G401.6 (cell line): ENCODE measurements at regions not wholly inside any gene's neighbourhood (a gene's known extent, or its start where the extent isn't known, plus 50 kb on each side); places are given as distances from the start of the nearest gene placed in this dataset.
"Not testable (repeated sequence)": the region's sequence is repeated elsewhere in the genome, so short reads cannot be mapped to it uniquely, and the experiment has no call there.

Experiments
- FAIRE-seq: peaks from 2 replicates; lab custom pipeline; 2012; peaks lifted over from hg19 to GRCh38; lab: Jason Lieb, UNC

DNA sequence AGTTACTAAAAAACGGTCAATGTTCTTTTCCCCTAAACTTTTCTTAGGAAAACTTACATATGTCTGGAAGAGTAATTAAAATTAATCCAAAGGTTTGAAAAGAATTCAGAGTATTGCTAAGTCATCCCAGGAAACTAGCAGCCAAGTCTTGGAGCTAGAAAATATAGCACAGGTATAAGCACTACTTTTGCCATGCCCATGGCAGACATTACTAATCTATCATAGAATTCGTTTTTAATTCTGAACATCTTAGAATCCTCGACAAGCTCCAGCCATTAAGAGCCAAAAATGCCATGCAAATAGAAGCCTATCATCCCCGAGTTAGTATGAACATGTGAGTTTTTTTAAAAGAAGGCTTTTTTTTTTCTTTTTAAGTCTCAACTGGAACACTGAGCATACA lies 395.0 kb downstream of the ZEB2 start:
- FAIRE-seq: no peak

DNA sequence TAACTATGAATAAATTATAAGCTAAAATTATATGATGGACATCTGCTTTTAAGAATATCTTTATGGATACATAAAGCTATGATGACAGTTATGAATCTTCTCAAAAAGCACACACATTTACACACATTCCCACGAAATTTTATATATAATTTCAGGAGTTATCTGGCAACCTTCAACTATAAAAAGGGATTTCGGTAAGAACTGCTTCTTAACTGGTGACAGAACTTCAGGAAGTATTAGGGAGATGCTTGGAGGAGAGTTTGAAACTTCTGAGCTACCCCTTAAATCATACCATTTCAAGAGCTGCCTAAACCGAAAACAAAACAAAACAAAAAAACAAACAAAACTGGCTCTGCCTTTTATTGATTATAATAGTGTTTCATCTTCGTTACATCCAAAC lies 399.4 kb downstream of the ZEB2 start:
- FAIRE-seq: no peak

DNA sequence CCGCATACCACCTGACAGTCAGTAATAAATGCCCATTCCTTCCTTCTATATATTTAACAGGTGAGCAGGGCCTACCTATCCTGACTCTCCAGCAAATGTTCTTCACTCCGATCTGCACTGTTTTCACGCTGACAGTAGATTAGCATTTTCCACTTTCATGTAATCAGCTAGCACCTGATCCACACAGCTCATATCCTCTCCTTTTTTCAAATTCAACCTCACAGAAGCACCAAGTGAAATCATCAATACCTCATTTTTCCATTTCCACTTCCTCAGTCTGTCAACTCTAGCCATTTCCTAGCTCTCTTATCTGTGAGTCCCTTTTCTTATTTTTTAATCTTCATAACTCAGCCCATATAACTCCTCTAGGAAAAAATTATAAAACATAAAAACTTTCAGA lies 402.8 kb downstream of the ZEB2 start:
- FAIRE-seq: no peak

DNA sequence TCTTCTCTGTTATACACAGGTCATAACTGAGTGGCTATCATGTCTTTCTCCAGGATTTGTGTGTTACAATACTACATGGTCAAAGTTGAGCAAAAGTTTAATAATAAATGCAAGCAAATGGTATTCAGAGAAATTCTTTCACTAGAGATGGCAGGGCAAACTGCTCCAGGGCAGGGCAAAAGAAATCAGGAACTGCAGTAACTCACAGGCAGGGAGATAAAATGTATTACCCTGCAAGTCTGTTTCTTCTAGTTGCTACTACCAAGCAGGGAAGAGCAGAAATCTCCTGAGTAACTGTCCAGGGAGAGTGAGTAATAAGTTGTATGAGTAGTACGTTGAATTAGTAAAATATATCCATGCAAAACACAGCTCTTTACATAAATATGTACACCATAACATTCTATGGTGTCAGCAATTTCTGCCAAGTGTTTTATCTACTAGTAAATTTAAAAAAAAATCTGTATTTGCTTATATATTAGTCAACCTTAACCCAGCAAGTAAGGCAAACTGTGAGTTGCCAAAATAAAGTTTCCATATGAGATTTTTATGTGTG lies 404.1 kb downstream of the ZEB2 start:
- FAIRE-seq: no peak

DNA sequence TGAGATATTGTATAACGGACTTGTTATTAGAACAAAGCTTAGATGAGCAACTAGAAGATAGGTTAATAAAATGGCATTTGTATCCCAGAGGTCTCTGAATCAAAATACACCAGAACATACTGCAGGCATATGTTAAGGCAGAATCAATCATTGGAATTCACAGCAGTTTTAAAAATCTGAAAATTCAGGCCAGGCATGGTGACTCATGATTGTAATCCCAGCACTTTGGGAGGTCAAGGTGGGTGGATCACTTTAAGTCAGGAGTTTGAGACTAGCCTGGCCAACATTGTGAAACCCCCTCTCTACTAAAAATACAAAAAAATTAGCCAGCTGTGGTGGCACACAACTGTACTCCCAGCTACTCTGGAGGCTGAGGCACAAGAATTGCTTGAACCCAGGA lies 405.2 kb downstream of the ZEB2 start:
- no peak for FAIRE-seq

DNA sequence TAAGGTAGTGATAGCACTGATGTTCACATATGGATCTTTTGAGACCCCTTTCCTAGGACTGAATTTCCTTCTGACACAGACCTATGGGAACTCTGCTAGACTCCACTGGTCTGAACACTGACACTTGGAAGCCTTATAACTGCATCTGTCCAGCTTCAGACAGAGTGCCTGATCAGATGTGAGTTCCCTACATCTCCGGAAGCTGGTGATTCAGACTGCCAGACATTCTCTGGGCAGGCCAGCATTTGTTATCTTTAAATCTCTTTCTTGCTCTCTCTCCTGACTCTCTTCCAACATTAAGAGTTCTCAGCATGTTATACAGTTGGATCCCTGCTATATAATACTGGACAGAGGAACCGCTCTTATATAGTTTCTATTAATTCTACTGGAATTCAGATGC lies 408.5 kb downstream of the ZEB2 start:
- FAIRE-seq: no peak

DNA sequence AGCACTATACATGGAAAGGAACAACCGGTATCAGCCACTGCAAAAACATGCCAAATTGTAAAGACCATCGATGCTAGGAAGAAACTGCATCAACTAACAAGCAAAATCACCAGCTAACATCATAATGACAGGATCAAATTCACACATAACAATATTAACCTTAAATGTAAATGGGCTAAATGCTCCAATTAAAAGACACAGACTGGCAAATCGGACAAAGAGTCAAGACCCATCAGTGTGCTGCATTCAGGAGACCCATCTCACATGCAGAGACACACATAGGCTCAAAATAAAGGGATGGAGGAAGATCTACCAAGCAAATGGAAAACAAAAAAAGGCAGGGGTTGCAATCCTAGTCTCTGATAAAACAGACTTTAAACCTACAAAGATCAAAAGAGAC lies 413.8 kb downstream of the ZEB2 start:
- FAIRE-seq: not testable (repeated sequence)

DNA sequence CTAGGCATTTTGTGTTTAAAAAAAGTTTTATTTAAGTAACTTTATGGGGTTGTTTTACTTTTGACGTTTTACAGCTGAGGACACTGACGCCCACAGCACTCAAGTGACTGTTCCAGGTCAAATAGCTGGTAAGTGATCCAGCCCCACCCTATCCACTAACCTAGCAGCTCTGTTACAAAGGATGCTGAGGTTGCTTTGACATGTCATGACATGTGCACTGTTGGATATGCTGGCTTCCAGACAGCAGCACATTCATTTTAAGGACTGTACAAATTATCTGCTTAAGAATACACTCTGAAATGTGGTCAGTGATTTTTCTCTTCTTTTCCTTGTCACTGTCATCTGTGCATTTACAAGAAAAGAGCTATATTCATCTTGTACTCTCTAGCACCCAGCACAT lies 417.5 kb downstream of the ZEB2 start:
- FAIRE-seq: no peak

DNA sequence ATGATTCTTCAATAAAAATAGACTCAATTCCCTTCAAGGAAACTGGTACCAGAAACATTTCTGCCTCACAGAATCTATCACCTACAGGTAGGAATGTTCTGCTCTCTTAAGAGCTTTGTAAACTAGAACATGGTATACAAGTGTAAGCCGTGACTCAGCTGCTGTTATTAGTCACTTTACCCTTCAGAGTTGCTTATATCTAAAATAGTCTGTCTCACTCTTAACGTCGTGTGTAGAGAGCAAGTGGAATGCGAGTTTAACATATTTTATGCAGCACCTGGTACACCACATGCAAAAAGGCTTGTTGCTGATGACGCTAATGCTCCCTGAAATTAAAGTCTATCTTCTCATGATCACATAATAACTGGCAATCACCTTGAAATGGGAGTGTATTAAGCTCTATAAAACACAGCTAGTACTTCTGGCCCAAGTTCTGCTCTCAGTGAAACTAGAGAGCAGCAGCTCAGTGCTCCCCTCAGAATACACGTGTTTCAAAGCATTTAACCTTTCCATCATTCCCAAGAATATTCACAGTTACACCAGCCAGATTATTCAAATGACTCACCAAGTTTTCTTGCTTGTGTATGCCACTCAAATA lies 420.0 kb downstream of the ZEB2 start:
- FAIRE-seq: no peak

DNA sequence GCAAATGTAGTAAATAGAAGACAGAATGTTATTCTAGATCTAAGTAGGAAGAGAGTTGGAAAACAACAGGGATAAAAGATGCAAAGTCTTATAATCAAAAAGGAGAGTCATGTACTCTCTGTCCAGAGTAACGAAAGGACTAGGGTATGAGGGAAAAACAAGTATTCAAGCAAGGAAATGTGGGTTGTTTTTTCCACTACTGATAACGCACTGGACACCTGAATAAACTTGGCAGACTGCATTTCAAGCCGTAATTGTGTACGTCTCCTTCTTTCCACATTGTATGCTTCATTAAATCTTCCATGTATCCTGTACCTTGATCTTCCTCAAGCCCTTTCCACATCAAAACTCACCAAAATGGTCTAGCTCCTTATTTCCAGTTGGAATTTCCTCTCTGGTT lies 420.6 kb downstream of the ZEB2 start:
- FAIRE-seq: no peak

DNA sequence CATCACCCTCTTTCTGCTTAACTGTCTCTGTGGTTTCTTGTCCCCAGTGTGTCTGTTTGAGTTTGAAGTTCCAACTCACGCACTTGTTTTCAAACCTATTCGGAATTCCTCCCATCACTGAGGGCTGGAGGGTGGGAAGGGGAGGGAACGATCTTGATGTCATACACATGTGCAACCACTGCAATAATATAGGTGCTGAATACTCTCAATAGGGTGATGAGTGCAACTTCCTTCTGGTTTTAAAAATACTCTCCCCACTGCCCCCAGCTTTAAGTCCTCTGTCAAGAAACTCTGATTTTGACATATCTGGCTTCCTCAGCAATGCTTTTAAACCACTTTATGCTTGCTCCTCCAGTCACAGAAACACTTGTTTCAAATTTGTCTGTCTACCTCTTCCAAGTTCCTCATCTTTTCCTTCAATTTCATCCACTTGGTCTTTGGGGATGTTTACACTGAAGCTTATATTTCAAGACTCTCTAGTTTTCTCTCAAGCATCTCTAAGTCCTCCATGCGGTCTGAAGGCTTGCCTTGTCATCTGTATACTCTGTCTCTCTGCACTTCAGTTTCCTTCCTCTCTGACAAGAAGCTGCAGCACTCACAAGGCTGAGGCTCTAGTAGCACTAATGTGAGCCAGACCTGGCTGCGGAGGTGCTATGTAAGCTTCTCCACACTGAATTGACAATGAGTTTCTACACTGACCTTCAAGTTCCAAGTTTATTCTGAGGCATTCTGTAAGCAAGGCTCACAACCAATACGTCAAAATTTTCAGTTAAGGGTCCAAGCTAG lies 422.3 kb downstream of the ZEB2 start:
- no peak for FAIRE-seq

DNA sequence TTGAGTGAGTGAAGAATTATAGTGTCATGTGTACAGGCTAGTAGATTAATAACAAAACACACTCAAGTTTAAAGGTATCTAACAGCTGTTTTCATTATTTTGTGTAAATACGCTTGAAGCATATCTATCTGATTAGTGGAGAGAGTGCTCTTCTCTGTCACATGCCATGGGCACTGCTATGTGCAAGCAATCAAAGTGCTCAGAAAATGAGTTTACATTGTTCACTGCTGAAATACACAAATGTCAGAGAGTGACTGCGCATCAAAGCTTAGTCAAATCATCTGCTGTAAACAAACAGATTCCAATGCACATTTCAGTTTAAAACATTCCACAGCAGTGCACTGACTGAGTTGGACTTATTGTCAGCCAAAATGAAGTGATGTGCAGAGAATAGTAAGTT lies 423.4 kb downstream of the ZEB2 start:
- FAIRE-seq: no peak

DNA sequence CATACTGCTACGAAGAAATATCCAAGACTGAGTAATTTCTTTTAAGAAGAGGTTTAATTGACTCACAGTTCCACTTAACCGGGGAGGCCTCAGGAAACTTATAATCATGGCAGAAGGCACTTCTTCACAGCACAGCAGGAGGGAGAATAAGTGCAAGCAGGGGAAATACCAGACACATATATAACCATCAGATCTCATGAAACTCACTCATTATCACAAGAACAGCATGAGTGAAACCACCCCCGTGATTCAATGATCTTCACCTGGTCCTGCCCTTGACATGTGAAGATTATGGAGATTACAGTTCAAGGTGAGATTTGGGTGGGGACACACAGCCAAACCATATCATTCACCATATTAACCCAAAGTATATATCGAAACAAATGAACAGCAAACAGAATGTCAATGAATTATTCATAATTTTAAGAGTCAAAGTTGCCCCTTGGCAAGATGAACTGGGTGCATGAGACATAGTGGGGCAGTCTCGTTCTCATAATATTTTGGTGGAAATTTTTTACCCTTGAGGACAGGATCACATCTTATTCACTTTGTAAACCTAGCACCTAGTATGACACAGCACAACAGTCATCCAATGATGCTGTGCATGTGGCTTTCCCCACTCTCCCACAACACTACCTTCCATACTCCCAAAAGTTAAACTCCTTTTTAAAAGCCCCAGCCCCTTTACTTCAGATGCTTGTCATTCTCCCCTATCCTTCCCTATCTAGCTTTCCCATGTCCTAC lies 425.3 kb downstream of the ZEB2 start:
- FAIRE-seq: no peak

DNA sequence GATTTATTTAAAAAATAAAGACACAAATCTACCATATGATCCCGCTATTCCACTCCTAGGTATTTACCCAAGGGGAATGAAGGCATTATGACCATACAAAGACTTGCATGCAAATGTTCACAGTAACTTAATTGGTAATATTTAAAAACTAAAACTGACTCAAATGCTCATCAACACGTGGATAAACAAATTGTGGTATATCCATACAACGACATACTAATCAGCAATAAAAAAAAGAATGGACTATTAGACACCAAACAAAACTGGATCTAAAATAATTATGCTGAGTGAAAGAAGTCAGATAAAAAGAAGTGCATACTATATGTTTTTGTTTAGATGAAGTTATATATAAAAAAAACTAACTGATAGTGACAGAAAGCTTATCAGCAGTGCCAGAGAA lies 428.3 kb downstream of the ZEB2 start:
- no peak for FAIRE-seq

DNA sequence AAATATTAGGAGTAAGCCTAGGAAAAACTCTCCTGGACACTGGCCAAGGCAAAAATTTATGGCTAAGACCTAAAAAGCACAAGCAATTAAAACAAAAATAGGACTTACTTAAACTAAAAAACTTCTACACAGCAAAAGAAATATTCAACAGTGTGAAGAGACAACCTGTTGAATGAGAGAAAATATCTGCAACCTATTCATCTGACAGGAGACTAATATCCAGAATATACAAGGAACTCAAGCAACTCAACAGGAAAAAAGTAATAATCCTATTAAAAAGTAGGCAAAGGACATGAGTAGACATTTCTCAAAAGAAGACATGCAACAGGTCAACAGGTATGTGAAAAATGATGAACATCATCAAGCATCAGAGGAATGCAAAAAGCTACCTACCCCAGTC lies 431.1 kb downstream of the ZEB2 start:
- FAIRE-seq: no peak

DNA sequence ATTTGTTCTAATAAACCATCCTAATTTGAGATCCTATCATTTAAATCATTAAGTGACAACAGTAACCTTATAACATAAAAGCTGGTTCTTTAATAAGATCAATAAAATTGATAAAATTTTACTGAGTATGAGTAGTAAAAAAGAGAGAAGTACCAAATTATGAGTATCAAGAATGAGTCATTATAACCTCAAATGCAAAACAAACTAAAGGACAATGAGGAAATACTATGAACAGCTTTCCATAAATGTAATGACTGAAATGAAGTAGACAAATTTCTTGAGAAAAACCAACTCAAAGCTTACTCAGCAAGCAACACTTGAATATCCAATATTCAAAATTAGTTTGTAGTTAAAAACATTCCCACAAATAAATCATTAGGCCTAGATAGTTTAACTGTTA lies 433.0 kb downstream of the ZEB2 start:
- FAIRE-seq: no peak

DNA sequence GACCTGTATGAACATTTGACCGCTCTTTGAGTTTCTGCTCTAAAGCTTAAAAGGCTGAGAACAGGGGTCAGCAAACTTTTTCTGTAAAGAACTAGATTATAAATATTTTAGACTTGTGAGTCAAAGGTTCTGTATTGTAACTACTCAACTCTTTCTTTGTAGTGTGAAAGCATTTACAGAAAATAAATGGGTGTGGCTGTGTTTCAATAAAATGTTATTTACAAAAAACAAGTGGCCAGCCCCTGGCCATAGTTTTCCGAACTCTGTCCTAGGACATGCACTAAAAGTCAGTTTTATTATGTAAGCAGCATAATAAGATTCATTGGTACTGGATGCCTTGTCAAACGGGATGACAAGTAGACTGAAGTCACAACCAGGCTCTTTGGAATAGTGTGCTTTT lies 434.9 kb downstream of the ZEB2 start:
- FAIRE-seq: no peak

DNA sequence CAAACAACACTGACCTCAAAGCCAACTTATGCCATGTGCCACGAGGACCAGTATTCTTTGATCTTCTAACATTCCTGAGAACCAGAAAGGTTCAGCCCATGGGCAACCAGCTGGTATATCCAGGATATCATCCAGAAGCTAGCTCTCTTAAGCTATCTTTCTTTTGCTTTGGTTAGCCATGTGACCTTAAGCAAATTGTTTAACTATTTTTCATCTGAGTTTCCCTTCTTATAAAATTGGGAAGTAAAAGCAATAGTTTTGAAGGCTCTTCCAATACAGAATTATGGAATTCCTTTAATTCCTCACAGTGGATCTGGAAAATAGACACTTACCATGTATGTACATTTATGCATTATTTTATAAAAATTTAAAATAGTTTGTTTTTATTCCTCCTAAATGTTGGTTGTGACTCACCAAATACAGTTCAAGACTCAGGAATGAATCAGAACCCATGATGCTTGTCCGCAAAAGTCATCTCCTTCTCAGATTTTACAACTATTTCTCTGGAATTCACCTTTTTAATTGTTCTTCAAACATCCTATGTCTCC lies 435.7 kb downstream of the ZEB2 start:
- FAIRE-seq: no peak

DNA sequence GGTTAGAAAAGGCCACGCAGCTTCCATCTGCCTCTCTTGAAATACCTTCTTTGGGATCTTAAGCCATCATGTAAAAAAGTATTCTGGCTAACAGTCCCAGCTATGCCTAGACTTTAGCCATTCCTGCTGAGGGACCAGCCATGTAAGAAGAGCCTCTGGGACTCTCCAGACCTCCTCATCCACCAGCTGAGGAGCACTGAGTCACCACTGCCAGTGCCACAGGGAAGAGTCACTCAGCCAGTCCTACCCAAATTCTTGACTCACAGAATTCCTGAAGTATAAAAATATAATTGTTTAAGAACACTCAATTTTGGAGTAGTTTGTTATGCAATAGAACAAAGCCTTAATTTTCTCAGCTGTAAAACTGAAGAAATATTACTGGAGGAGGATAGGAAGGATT lies 436.7 kb downstream of the ZEB2 start:
- FAIRE-seq: no peak

DNA sequence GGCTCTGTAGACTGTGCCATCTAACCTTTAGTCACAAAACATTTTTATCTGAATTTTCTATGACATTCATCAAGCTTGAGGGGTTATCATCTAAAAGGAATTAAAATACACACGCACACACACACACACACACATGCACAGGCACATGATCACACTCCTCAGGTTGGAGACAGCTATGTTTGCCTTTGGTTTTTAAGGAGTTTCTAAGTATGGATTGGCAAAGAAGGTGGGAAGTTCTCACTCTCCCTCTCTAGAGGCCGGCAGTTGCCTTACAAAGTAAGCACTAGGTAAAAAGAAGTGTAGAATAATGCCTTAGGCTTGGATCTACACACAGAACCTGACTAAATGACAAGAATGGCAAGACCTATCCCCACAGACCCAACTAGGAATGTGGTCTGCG lies 437.1 kb downstream of the ZEB2 start:
- no peak for FAIRE-seq

DNA sequence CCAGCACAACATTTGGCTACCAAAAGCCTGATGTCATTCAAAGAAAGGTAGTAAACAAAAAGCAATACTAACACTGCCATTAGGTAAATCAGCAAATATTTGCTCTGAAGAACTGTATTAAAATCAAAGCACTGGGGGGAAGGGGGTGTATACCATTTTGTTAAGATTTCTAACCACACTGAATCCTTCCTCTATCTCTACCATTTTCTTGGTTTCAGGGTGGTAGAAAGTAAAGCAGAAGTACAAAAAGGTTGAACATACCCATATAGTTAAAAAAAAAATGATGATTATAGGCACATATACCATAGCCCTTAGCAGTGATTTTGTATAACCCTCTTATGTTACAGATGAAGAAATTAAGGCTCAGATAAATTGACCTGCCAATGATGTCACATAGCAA lies 437.6 kb downstream of the ZEB2 start:
- no peak for FAIRE-seq

DNA sequence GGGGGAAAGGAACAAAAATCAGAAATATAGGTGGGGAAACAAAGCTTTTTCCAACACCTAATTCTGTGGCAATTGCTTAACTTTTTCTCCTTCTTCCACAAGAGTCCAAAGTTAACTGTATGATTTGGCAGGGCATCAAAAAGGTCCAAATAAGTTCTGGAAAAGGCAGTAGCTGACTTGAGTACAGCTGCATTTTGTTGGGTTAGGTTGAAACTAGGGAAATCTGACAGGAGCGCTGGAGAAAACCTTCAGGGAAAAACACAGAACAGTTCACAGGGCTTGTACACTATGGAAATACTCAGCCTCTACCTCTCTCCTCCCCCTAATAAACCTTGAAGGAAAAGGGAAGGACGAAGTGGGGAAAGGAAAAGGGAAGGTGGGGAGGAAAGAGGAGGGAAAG lies 438.6 kb downstream of the ZEB2 start:
- no peak for FAIRE-seq

DNA sequence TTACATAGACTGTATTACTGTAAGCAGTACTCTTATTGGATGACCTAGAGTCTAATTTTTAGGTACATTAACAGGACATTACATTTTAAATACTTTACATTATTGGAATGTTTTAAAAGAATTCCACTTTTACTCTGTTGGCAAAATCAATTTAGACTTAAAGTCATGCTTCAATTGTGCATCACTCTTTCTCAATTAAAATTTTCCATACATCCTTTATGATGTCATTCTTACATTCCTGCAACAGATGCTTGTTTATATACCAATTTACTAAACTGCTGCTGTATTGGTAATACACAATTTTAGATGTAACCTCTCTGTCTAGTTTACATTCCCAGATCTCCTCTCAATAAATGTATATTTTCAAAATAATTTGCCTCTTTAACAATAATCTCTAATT lies 440.1 kb downstream of the ZEB2 start:
- FAIRE-seq: no peak
